Muscle of leg (tissue), 3 donors: ENCODE measurements at regions not wholly inside any gene's neighbourhood (a gene's known extent, or its start where the extent isn't known, plus 50 kb on each side); places are given as distances from the start of the nearest gene placed in this dataset.
"Not testable (repeated sequence)": the region's sequence is repeated elsewhere in the genome, so short reads cannot be mapped to it uniquely, and the experiment has no call there.

ENCODE experiments used
- DNase-seq: peaks from one replicate; pipeline ENCODE4 v3.0.0; 2013
- H3K27ac ChIP-seq: one replicate; pipeline ENCODE4 v1.5.1; 2013; ENCODE audit warnings: mild to moderate bottlenecking, low read length, control low read depth
- H3K27me3 ChIP-seq: one replicate; pipeline ENCODE4 v1.6.1; 2013; ENCODE audit warnings: low read length; ENCODE audit not compliant: control insufficient read depth, insufficient read depth
- H3K36me3 ChIP-seq: one replicate; pipeline ENCODE4 v1.6.1; 2013; ENCODE audit warnings: low read length; ENCODE audit not compliant: control insufficient read depth, insufficient read depth
- H3K4me1 ChIP-seq: one replicate; pipeline ENCODE4 v1.6.1; 2013; ENCODE audit warnings: low read length; ENCODE audit not compliant: control insufficient read depth, insufficient read depth
- H3K4me3 ChIP-seq: one replicate; pipeline ENCODE4 v1.5.1; 2013; ENCODE audit warnings: low read length, control low read depth
- H3K9me3 ChIP-seq: replicated peaks from 2 replicates; pipeline ENCODE4 v1.6.1; 2013; ENCODE audit warnings: low read depth, low read length; ENCODE audit not compliant: control insufficient read depth
- WGBS: methylation state at CpG from one replicate; pipeline ENCODE4 v1.1.5; 2013; ENCODE audit warnings: missing lambda C conversion rate; ENCODE audit not compliant: insufficient coverage; 5-methylcytosine and 5-hydroxymethylcytosine counted together

GRCh38 chr1:74971982-74972381, 162.2 kb upstream of the LHX8 start:
- H3K27me3 ChIP-seq, result no peaks in the 10 kb centered on the region
- no peaks in the 10 kb centered on the region for H3K36me3 ChIP-seq
- H3K9me3 ChIP-seq, result no peaks in the 10 kb centered on the region
- 10% methylated on average over 2 of the region's 2 CpGs for WGBS
- no peak overlapping the region for H3K27ac ChIP-seq
- DNase-seq, result no peak
- H3K4me1 ChIP-seq, result no peaks in the 10 kb centered on the region
- no peak overlapping the region for H3K4me3 ChIP-seq

- peak; percentile 2 for DNase-seq
- H3K27me3 ChIP-seq, result no peaks in the 10 kb centered on the region
- H3K9me3 ChIP-seq, result no peaks in the 10 kb centered on the region
- H3K27ac ChIP-seq, result no peak overlapping the region
- H3K4me1 ChIP-seq, result no peaks in the 10 kb centered on the region
- H3K36me3 ChIP-seq, result no peaks in the 10 kb centered on the region
- no peak overlapping the region for H3K4me3 ChIP-seq
Measured at GRCh38 chr1:74976491-74976890, 157.7 kb upstream of the LHX8 start.

- H3K36me3 ChIP-seq, H3K27ac ChIP-seq, H3K4me3 ChIP-seq, H3K4me1 ChIP-seq, H3K27me3 ChIP-seq, DNase-seq, H3K9me3 ChIP-seq: not testable (repeated sequence)
- no CpG with 5 or more reads among the region's 1 CpG for WGBS
Measured at GRCh38 chr1:74992448-74992847, 141.7 kb upstream of the LHX8 start.

- Histone ChIP-seq H3K4me3 (no peak overlapping the region), H3K36me3 (no peaks in the 10 kb centered on the region), H3K9me3 (no peaks in the 10 kb centered on the region), H3K4me1 (no peaks in the 10 kb centered on the region), H3K27ac (no peak overlapping the region), H3K27me3 (no peaks in the 10 kb centered on the region)
- no peak for DNase-seq
- no CpG with 5 or more reads among the region's 1 CpG for WGBS
Measured at GRCh38 chr1:74995821-74996220, 138.4 kb upstream of the LHX8 start.

- H3K4me1 ChIP-seq, result no peaks in the 10 kb centered on the region
- DNase-seq, result no peak
- no CpG with 5 or more reads among the region's 2 CpGs for WGBS
- no peaks in the 10 kb centered on the region for H3K9me3 ChIP-seq
- H3K36me3 ChIP-seq, result no peaks in the 10 kb centered on the region
- H3K4me3 ChIP-seq, result no peak overlapping the region
- no peaks in the 10 kb centered on the region for H3K27me3 ChIP-seq
- no peak overlapping the region for H3K27ac ChIP-seq
Measured at GRCh38 chr1:75010547-75010946, 123.6 kb upstream of the LHX8 start.

GRCh38 chr1:75014250-75014649, 119.9 kb upstream of the LHX8 start:
- DNase-seq, result no peak
- Histone ChIP-seq H3K27ac (no peak overlapping the region), H3K4me3 (no peak overlapping the region), H3K27me3 (no peaks in the 10 kb centered on the region), H3K36me3 (no peaks in the 10 kb centered on the region), H3K9me3 (no peaks in the 10 kb centered on the region), H3K4me1 (no peaks in the 10 kb centered on the region)

GRCh38 chr1:75023005-75023404, 111.2 kb upstream of the LHX8 start:
- Histone ChIP-seq H3K4me1 (no peaks in the 10 kb centered on the region), H3K27ac (no peak overlapping the region), H3K9me3 (no peaks in the 10 kb centered on the region), H3K27me3 (no peaks in the 10 kb centered on the region), H3K4me3 (no peak overlapping the region), H3K36me3 (no peaks in the 10 kb centered on the region)
- no CpG with 5 or more reads among the region's 1 CpG for WGBS
- no peak for DNase-seq

- no peak for DNase-seq
- Histone ChIP-seq H3K9me3 (peaks cover 22% of the 10 kb centered on the region), H3K4me3 (no peak overlapping the region), H3K27ac (no peak overlapping the region), H3K27me3 (no peaks in the 10 kb centered on the region), H3K36me3 (no peaks in the 10 kb centered on the region), H3K4me1 (no peaks in the 10 kb centered on the region)
- no CpG with 5 or more reads among the region's 3 CpGs for WGBS
Measured at GRCh38 chr1:75034376-75034775, 99.8 kb upstream of the LHX8 start.

GRCh38 chr1:75035536-75035935, 98.7 kb upstream of the LHX8 start:
- Histone ChIP-seq H3K9me3 (peaks cover 21% of the 10 kb centered on the region), H3K4me1 (no peaks in the 10 kb centered on the region), H3K4me3 (no peak overlapping the region), H3K27me3 (no peaks in the 10 kb centered on the region), H3K27ac (no peak overlapping the region), H3K36me3 (no peaks in the 10 kb centered on the region)
- no peak for DNase-seq
- WGBS, result 64% methylated on average over 2 of the region's 4 CpGs

GRCh38 chr1:75053207-75053606, 81.0 kb upstream of the LHX8 start:
- Histone ChIP-seq H3K4me1 (no peaks in the 10 kb centered on the region), H3K27me3 (no peaks in the 10 kb centered on the region), H3K36me3 (no peaks in the 10 kb centered on the region), H3K27ac (no peak overlapping the region), H3K9me3 (no peaks in the 10 kb centered on the region), H3K4me3 (no peak overlapping the region)
- DNase-seq, result peak; percentile 11
- WGBS, result 60% methylated on average over 1 of the region's 2 CpGs

- Histone ChIP-seq H3K36me3 (no peaks in the 10 kb centered on the region), H3K9me3 (peaks cover 2% of the 10 kb centered on the region), H3K4me3 (no peak overlapping the region), H3K27me3 (no peaks in the 10 kb centered on the region), H3K4me1 (no peaks in the 10 kb centered on the region), H3K27ac (no peak overlapping the region)
- no peak for DNase-seq
Measured at GRCh38 chr1:75058424-75058823, 75.8 kb upstream of the LHX8 start.
